Neural progenitor cell (in vitro differentiated cells): ENCODE measurements at regions not wholly inside any gene's neighbourhood (a gene's known extent, or its start where the extent isn't known, plus 50 kb on each side); places are given as distances from the start of the nearest gene placed in this dataset.

ENCODE experiments used
- DNase-seq: peaks from one replicate; pipeline ENCODE4 v3.0.0-alpha.2; 2016; ENCODE audit warnings: low spot score
- H2AFZ ChIP-seq: fragments of 200-600 bp; sonication (generic); replicated peaks from 2 replicates; pipeline ENCODE4 v1.6.1; 2016; ENCODE audit warnings: antibody characterized with exemption
- H3F3A ChIP-seq: fragments of 200-600 bp; sonication (generic); 2 replicates; pipeline ENCODE4 v1.6.1; 2016; ENCODE audit warnings: antibody characterized with exemption, low read depth
- H3K27ac ChIP-seq: fragments of 200-600 bp; sonication (generic); 2 replicates; pipeline ENCODE4 v1.5.1; 2016; ENCODE audit warnings: mild to moderate bottlenecking
- H3K27me3 ChIP-seq: fragments of 200-600 bp; sonication (generic); 2 replicates; pipeline ENCODE4 v1.6.1; 2016; ENCODE audit warnings: mild to moderate bottlenecking, moderate library complexity
- H3K36me3 ChIP-seq: fragments of 200-600 bp; sonication (generic); 2 replicates; pipeline ENCODE4 v1.5.1; 2016
- H3K4me1 ChIP-seq: fragments of 200-600 bp; sonication (generic); 2 replicates; pipeline ENCODE4 v1.6.1; 2016; ENCODE audit warnings: mixed run types
- H3K4me2 ChIP-seq: fragments of 200-600 bp; sonication (generic); 2 replicates; pipeline ENCODE4 v1.6.1; 2016
- H3K4me3 ChIP-seq: fragments of 200-600 bp; sonication (generic); 2 replicates; pipeline ENCODE4 v1.5.1; 2016
- H3K79me2 ChIP-seq: fragments of 200-600 bp; sonication (generic); 2 replicates; pipeline ENCODE4 v1.6.1; 2016; ENCODE audit warnings: low read depth
- H3K9ac ChIP-seq: fragments of 200-600 bp; sonication (generic); 2 replicates; pipeline ENCODE4 v1.6.1; 2016
- H3K9me3 ChIP-seq: fragments of 200-600 bp; sonication (generic); 2 replicates; pipeline ENCODE4 v1.5.1; 2016; ENCODE audit warnings: low read depth
- H4K20me1 ChIP-seq: fragments of 200-600 bp; sonication (generic); 2 replicates; pipeline ENCODE4 v1.6.1; 2016; ENCODE audit warnings: low read depth
- H3K27ac Mint-ChIP-seq: 3 replicates; pipeline ENCODE4 v1.8.0; 2021; ENCODE audit warnings: mixed read lengths
- H3K27me3 Mint-ChIP-seq: 2 replicates; pipeline ENCODE4 v1.8.0; 2022; ENCODE audit warnings: low read depth, mild to moderate bottlenecking, inconsistent platforms, moderate library complexity, mixed read lengths; ENCODE audit not compliant: insufficient read depth
- H3K36me3 Mint-ChIP-seq: 3 replicates; pipeline ENCODE4 v1.8.0; 2021; ENCODE audit warnings: mixed read lengths
- H3K4me1 Mint-ChIP-seq: 3 replicates; pipeline ENCODE4 v1.8.0; 2021; ENCODE audit warnings: mixed read lengths
- H3K4me3 Mint-ChIP-seq: 3 replicates; pipeline ENCODE4 v1.8.0; 2021; ENCODE audit warnings: mild to moderate bottlenecking, moderate library complexity, mixed read lengths
- H3K9me3 Mint-ChIP-seq: 3 replicates; pipeline ENCODE4 v1.8.0; 2020; ENCODE audit warnings: mixed read lengths
- EZH2 ChIP-seq: fragments of 200-600 bp; sonication (generic); IDR thresholded peaks from 2 replicates; pipeline ENCODE4 v1.6.1; 2017; ENCODE audit warnings: antibody characterized with exemption, mild to moderate bottlenecking, moderate library complexity
- EZH2phosphoT487 ChIP-seq: fragments of 200-600 bp; sonication (generic); IDR thresholded peaks from 2 replicates; pipeline ENCODE4 v1.6.1; 2017; ENCODE audit warnings: antibody characterized with exemption
- TF ChIP-seq, protein P1 (sequence below): fragments of 200-600 bp; sonication (generic); IDR thresholded peaks from 2 replicates; pipeline ENCODE4 v1.5.1; 2017; ENCODE audit warnings: antibody characterized with exemption, mild to moderate bottlenecking

DNA sequence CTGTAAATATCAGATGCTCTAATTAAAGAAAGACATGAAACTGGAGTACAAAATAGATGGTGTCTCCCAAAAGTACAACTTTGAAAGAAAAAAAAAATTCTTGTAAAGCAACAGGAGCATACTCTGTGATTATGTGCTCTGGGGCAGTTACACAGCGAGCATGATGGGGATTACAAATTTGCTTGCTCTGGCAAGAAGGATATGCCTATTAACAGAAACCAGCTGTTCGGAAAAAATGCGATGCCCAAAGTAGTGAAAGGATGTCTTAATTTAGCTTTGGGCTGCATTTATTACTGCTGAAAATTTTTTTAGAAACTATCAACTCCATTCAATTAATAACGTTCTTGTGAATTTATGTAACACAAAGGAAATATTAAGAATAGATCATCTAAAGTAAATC is 256.9 kb upstream of the TPK1 start:
- no peak for TF ChIP-seq EZH2phosphoT487
- TF ChIP-seq EZH2: no peak
- TF ChIP-seq, protein P1, sequence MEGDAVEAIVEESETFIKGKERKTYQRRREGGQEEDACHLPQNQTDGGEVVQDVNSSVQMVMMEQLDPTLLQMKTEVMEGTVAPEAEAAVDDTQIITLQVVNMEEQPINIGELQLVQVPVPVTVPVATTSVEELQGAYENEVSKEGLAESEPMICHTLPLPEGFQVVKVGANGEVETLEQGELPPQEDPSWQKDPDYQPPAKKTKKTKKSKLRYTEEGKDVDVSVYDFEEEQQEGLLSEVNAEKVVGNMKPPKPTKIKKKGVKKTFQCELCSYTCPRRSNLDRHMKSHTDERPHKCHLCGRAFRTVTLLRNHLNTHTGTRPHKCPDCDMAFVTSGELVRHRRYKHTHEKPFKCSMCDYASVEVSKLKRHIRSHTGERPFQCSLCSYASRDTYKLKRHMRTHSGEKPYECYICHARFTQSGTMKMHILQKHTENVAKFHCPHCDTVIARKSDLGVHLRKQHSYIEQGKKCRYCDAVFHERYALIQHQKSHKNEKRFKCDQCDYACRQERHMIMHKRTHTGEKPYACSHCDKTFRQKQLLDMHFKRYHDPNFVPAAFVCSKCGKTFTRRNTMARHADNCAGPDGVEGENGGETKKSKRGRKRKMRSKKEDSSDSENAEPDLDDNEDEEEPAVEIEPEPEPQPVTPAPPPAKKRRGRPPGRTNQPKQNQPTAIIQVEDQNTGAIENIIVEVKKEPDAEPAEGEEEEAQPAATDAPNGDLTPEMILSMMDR: no peak
- no peaks in the 10 kb centered on the region for H3F3A ChIP-seq
- no peak overlapping the region for H3K9ac ChIP-seq
- no peaks in the 10 kb centered on the region for H4K20me1 ChIP-seq
- DNase-seq: no peak
- H3K4me2 ChIP-seq: no peak overlapping the region
- H3K27me3 ChIP-seq: no peaks in the 10 kb centered on the region
- H3K9me3 ChIP-seq: no peaks in the 10 kb centered on the region
- Mint-ChIP-seq H3K9me3 (no peaks in the 10 kb centered on the region), H3K4me3 (no peak overlapping the region), H3K36me3 (no peaks in the 10 kb centered on the region), H3K27ac (no peak overlapping the region), H3K27me3 (no peaks in the 10 kb centered on the region), H3K4me1 (no peaks in the 10 kb centered on the region)
- no peaks in the 10 kb centered on the region for H3K4me1 ChIP-seq
- H3K27ac ChIP-seq: no peak overlapping the region
- no peak overlapping the region for H2AFZ ChIP-seq
- no peaks in the 10 kb centered on the region for H3K36me3 ChIP-seq
- H3K79me2 ChIP-seq: no peaks in the 10 kb centered on the region
- H3K4me3 ChIP-seq: no peak overlapping the region

GRCh38 chr7:145088111-145088745 is 252.4 kb upstream of the TPK1 start:
- no peaks in the 10 kb centered on the region for H4K20me1 ChIP-seq
- H3K36me3 ChIP-seq: no peaks in the 10 kb centered on the region
- H3K27me3 ChIP-seq: no peaks in the 10 kb centered on the region
- H3F3A ChIP-seq: no peaks in the 10 kb centered on the region
- no peaks in the 10 kb centered on the region for H3K36me3 Mint-ChIP-seq
- H2AFZ ChIP-seq: no peak overlapping the region
- no peak for DNase-seq
- no peak overlapping the region for H3K4me3 ChIP-seq
- H3K79me2 ChIP-seq: no peaks in the 10 kb centered on the region
- no peak overlapping the region for H3K27ac ChIP-seq
- H3K9ac ChIP-seq: no peak overlapping the region
- H3K4me1 ChIP-seq: no peaks in the 10 kb centered on the region
- no peaks in the 10 kb centered on the region for H3K27me3 Mint-ChIP-seq
- H3K4me2 ChIP-seq: no peak overlapping the region
- no peak overlapping the region for H3K27ac Mint-ChIP-seq
- H3K9me3 Mint-ChIP-seq: no peaks in the 10 kb centered on the region
- no peak overlapping the region for H3K4me3 Mint-ChIP-seq
- TF ChIP-seq EZH2phosphoT487: no peak
- no peak for TF ChIP-seq EZH2
- TF ChIP-seq, protein P1: no peak
- H3K4me1 Mint-ChIP-seq: peaks cover 4% of the 10 kb centered on the region
- no peaks in the 10 kb centered on the region for H3K9me3 ChIP-seq

GRCh38 chr7:145082366-145083161 is 246.7 kb upstream of the TPK1 start:
- no peaks in the 10 kb centered on the region for H3K36me3 ChIP-seq
- H3K9ac ChIP-seq: no peak overlapping the region
- no peaks in the 10 kb centered on the region for H3K36me3 Mint-ChIP-seq
- no peaks in the 10 kb centered on the region for H3K27me3 Mint-ChIP-seq
- peak overlapping the region; percentile 2 for H3K27ac Mint-ChIP-seq
- peaks cover 10% of the 10 kb centered on the region for H3K4me1 Mint-ChIP-seq
- no peaks in the 10 kb centered on the region for H3F3A ChIP-seq
- H2AFZ ChIP-seq: peak overlapping the region; percentile 69
- H3K4me3 Mint-ChIP-seq: no peak overlapping the region
- H4K20me1 ChIP-seq: no peaks in the 10 kb centered on the region
- TF ChIP-seq EZH2phosphoT487 (no peak), EZH2 (no peak)
- TF ChIP-seq, protein P1: no peak
- H3K27ac ChIP-seq: no peak overlapping the region
- no peaks in the 10 kb centered on the region for H3K9me3 Mint-ChIP-seq
- no peaks in the 10 kb centered on the region for H3K79me2 ChIP-seq
- no peaks in the 10 kb centered on the region for H3K9me3 ChIP-seq
- H3K27me3 ChIP-seq: no peaks in the 10 kb centered on the region
- H3K4me1 ChIP-seq: no peaks in the 10 kb centered on the region
- H3K4me3 ChIP-seq: no peak overlapping the region
- H3K4me2 ChIP-seq: no peak overlapping the region
- no peak for DNase-seq
